Lung (tissue), 11 donors: ENCODE measurements at regions not wholly inside any gene's neighbourhood (a gene's known extent, or its start where the extent isn't known, plus 50 kb on each side); places are given as distances from the start of the nearest gene placed in this dataset.
A peak's percentile ranks its signal among the peaks of the same experiment; 100 is the strongest.

Experiments
- ATAC-seq: fragments of 200-7000 bp; cut with Tn5 transposase; one replicate; pipeline ENCODE4 v1.9.1; 2020; ENCODE audit warnings: moderate number of reproducible peaks; ENCODE audit not compliant: insufficient read depth, low FRiP score
- DNase-seq, 3 donors: peaks; one replicate each; pipeline ENCODE4 v3.0.0-alpha.2; 2013 to 2017
- H3K27ac ChIP-seq, 2 donors: one replicate each; pipeline ENCODE4 v1.5.1; 2013; ENCODE audit warnings: mild to moderate bottlenecking in 2 of 2, moderate library complexity in 2 of 2, control low read depth in 1 of 2, inconsistent platforms in 1 of 2, low read depth in 1 of 2, low read length in 1 of 2
- H3K27me3 ChIP-seq, 3 donors: one replicate each; pipeline ENCODE4 v1.5.1; 2013; ENCODE audit warnings: low read length in 2 of 3; ENCODE audit not compliant: control insufficient read depth in 3 of 3, insufficient read depth in 3 of 3
- H3K36me3 ChIP-seq, 4 donors: one replicate each; pipeline ENCODE4 v1.5.1; 2013; ENCODE audit warnings: low read length in 4 of 4, mild to moderate bottlenecking in 1 of 4, moderate library complexity in 1 of 4; ENCODE audit not compliant: control insufficient read depth in 4 of 4, insufficient read depth in 4 of 4
- H3K4me1 ChIP-seq, 5 donors: one replicate each; pipeline ENCODE4 v1.5.1; 2013; ENCODE audit warnings: low read length in 5 of 5, mild to moderate bottlenecking in 2 of 5, moderate library complexity in 1 of 5; ENCODE audit not compliant: control insufficient read depth in 5 of 5, insufficient read depth in 5 of 5
- H3K4me3 ChIP-seq: one replicate; pipeline ENCODE4 v1.5.1; 2013; ENCODE audit warnings: mild to moderate bottlenecking, control low read depth, moderate library complexity
- H3K9ac ChIP-seq, 2 donors: one replicate each; pipeline ENCODE4 v1.5.1; 2013; ENCODE audit warnings: low read length in 2 of 2, control low read depth in 1 of 2; ENCODE audit not compliant: insufficient read depth in 1 of 2
- H3K9me3 ChIP-seq, 4 donors: one replicate each; pipeline ENCODE4 v1.5.1; 2013; ENCODE audit warnings: low read length in 3 of 4, mild to moderate bottlenecking in 1 of 4, moderate library complexity in 1 of 4; ENCODE audit not compliant: control insufficient read depth in 4 of 4, insufficient read depth in 3 of 4
- CTCF ChIP-seq: IDR thresholded peaks from 2 replicates; pipeline ENCODE4 v1.5.1; 2012; ENCODE audit warnings: mild to moderate bottlenecking; ENCODE audit errors: control extremely low read depth, extremely low read depth
- WGBS, 2 donors: extraction: QIAGEN DNeasy Blood & Tissue Kit; methylation state at CpG; one replicate each; pipeline ENCODE4 v1.1.7; 2013; 5-methylcytosine and 5-hydroxymethylcytosine counted together
- donor health status: control.
- donor health status: control.
- donor health status: Bipolar disorder and iron deficiency.
- donor health status: healthy.
- donor health status: DM: yes; HTN: yes; CAD: no.

GRCh38 chr1:47564570-47564969, 126.7 kb downstream of the FOXD2 start:
- Histone ChIP-seq H3K36me3 (no peaks in the 10 kb centered on the region), H3K9me3 (no peaks in the 10 kb centered on the region), H3K27ac (peak overlapping the region in 1 of 2 donors; percentile 24), H3K9ac (no peak overlapping the region), H3K4me1 (peaks cover 0 to 35% (median 20%) of the 10 kb centered on the region in 5 donors), H3K4me3 (no peak overlapping the region), H3K27me3 (no peaks in the 10 kb centered on the region)
- TF ChIP-seq CTCF, result no peak
- no peak for DNase-seq
- ATAC-seq, result no peak

- DNase-seq (peak in 2 of 3 donors; percentile 48 to 74), ATAC-seq (no peak)
- no peaks in the 10 kb centered on the region for H3K27me3 ChIP-seq
- H3K27ac ChIP-seq, result no peak overlapping the region
- H3K36me3 ChIP-seq, result no peaks in the 10 kb centered on the region
- 87 to 91% methylated on average over 2 of the region's 2 CpGs for whole genome bisulfite sequencing, 2 donors
- TF ChIP-seq CTCF, result no peak
- no peaks in the 10 kb centered on the region for H3K9me3 ChIP-seq
- no peak overlapping the region for H3K4me3 ChIP-seq
- no peak overlapping the region for H3K9ac ChIP-seq
- H3K4me1 ChIP-seq, result peaks cover 0 to 41% (median 21%) of the 10 kb centered on the region in 5 donors
Observed at GRCh38 chr1:47565092-47565491, 127.2 kb downstream of the FOXD2 start.

GRCh38 chr1:47565676-47566075, 127.8 kb downstream of the FOXD2 start:
- 84 to 88% methylated on average over 8 of the region's 8 CpGs for WGBS, 2 donors
- no peak for ATAC-seq
- Histone ChIP-seq H3K9ac (no peak overlapping the region), H3K9me3 (no peaks in the 10 kb centered on the region), H3K27me3 (no peaks in the 10 kb centered on the region), H3K36me3 (no peaks in the 10 kb centered on the region), H3K4me1 (peaks cover 0 to 47% (median 19%) of the 10 kb centered on the region in 5 donors), H3K27ac (no peak overlapping the region), H3K4me3 (no peak overlapping the region)
- DNase-seq, result no peak
- TF ChIP-seq CTCF, result no peak

GRCh38 chr1:47568763-47569162, 130.9 kb downstream of the FOXD2 start:
- DNase-seq (peak; percentile 76 to 80 (median 78)), ATAC-seq (no peak)
- peaks cover 0 to 52% (median 17%) of the 10 kb centered on the region in 5 donors for H3K4me1 ChIP-seq
- H3K27me3 ChIP-seq, result no peaks in the 10 kb centered on the region
- no peak overlapping the region for H3K4me3 ChIP-seq
- H3K9me3 ChIP-seq, result no peaks in the 10 kb centered on the region
- no peak for TF ChIP-seq CTCF
- no peak overlapping the region for H3K9ac ChIP-seq
- 46 to 56% methylated on average over 5 of the region's 5 CpGs for WGBS, 2 donors
- peak overlapping the region in 1 of 2 donors; percentile 35 for H3K27ac ChIP-seq
- no peaks in the 10 kb centered on the region for H3K36me3 ChIP-seq
